ENCODE measurements at regions not wholly inside any gene's neighbourhood (a gene's known extent, or its start where the extent isn't known, plus 50 kb on each side); places are given as distances from the start of the nearest gene placed in this dataset.

DNA sequence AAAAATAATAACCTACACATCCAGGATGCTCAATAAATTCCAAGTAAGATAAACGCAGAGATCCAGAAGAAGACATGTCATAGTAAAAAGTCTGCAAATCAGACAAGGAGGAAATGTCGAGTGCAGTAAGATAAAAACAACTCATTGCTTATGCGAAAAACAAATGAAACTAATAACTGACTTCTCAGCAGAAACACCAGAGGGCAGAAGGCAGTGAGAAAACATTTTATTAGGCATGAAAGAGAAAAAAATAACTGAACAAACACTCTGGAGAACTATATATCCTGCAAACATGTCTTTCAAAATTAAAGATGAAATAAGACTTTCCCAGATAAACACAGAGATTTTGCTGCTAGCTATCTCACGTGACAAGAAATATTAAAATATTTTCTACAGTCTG, 201.3 kb upstream of the CTSO start:
- Histone ChIP-seq H4K20me1 (ENCODE audit: insufficient read depth, low read length) (no peaks in the 10 kb centered on the region), H3K27ac (ENCODE audit: low read depth, low read length, poor library complexity, severe bottlenecking) (no peak overlapping the region), H3K36me3 (ENCODE audit: insufficient read depth, low read length) (no peaks in the 10 kb centered on the region), H3K4me2 (ENCODE audit: low read length) (no peak overlapping the region), H3K4me1 (ENCODE audit: insufficient read depth, low read length, poor library complexity, severe bottlenecking) (no peaks in the 10 kb centered on the region), H2AFZ (ENCODE audit: low read length) (no peak overlapping the region), H3K9me2 (ENCODE audit: insufficient read depth, low read length) (no peaks in the 10 kb centered on the region), H3K4me3 (ENCODE audit: low read depth, low read length, poor library complexity, severe bottlenecking) (no peak overlapping the region), H3K79me2 (ENCODE audit: insufficient read depth, low read depth, low read length) (no peaks in the 10 kb centered on the region), H3K9me3 (ENCODE audit: low read length) (no peaks in the 10 kb centered on the region)
- no peak for TF ChIP-seq EZH2phosphoT487 (IDR thresholded peaks at IDR 0.05; ENCODE audit: borderline replicate concordance, low read depth, low read length)
- TF ChIP-seq CTCF (conservative IDR thresholded peaks at IDR 0.05; ENCODE audit: low read length) = no peak
- CTCF ChIA-PET (ENCODE audit: unreplicated experiment) = no interaction called here
- DNase-seq (ENCODE audit: low spot score) = no peak
- no TSS peak for BruUV-seq (replicated peaks)
- POLR2A ChIA-PET = no interaction called here
- intact Hi-C loops (cut with micrococcal nuclease; ENCODE audit: unreplicated experiment) = no loop called here

DNA sequence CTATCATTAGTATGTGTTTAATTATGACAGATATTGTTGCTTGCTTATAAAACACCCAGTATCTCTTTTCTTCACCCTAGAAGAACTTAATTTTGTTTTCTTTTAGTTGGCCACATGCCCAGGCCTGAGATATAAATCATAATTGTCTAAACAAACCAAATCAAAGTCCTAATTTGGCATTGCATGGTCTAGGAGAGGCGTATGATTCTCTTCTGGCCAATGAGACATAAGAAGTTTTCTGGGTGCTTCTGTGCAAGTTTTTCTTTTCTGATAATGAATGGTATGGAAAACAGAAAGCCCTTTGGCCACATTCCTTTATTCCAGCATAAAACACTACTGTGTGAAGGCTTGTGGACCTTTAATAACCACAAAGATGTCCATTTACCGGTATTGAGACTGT, 192.9 kb upstream of the CTSO start:
- H3K4me1 ChIP-seq (ENCODE audit: insufficient read depth, low read length, poor library complexity, severe bottlenecking) = no peaks in the 10 kb centered on the region
- H3K36me3 ChIP-seq (ENCODE audit: insufficient read depth, low read length) = no peaks in the 10 kb centered on the region
- no peak overlapping the region for H3K4me2 ChIP-seq (ENCODE audit: low read length)
- DNase-seq (ENCODE audit: low spot score) = no peak
- intact Hi-C loops (cut with micrococcal nuclease; ENCODE audit: unreplicated experiment) = no loop called here
- no peaks in the 10 kb centered on the region for H3K9me2 ChIP-seq (ENCODE audit: insufficient read depth, low read length)
- H3K4me3 ChIP-seq (ENCODE audit: low read depth, low read length, poor library complexity, severe bottlenecking) = no peak overlapping the region
- no TSS peak for BruUV-seq (replicated peaks)
- ChIA-PET POLR2A (interaction anchor here (0.9 kb wide), 1 partner anchor 24 kb away, joined by 3 read pairs; no protein-coding TSS in a partner anchor), CTCF (ENCODE audit: unreplicated experiment) (no interaction called here)
- H3K27ac ChIP-seq (ENCODE audit: low read depth, low read length, poor library complexity, severe bottlenecking) = no peak overlapping the region
- no peaks in the 10 kb centered on the region for H4K20me1 ChIP-seq (ENCODE audit: insufficient read depth, low read length)
- H2AFZ ChIP-seq (ENCODE audit: low read length) = no peak overlapping the region
- H3K9me3 ChIP-seq (ENCODE audit: low read length) = no peaks in the 10 kb centered on the region
- TF ChIP-seq EZH2phosphoT487 (IDR thresholded peaks at IDR 0.05; ENCODE audit: borderline replicate concordance, low read depth, low read length) (no peak), CTCF (conservative IDR thresholded peaks at IDR 0.05; ENCODE audit: low read length) (no peak)
- H3K79me2 ChIP-seq (ENCODE audit: insufficient read depth, low read depth, low read length) = no peaks in the 10 kb centered on the region

DNA sequence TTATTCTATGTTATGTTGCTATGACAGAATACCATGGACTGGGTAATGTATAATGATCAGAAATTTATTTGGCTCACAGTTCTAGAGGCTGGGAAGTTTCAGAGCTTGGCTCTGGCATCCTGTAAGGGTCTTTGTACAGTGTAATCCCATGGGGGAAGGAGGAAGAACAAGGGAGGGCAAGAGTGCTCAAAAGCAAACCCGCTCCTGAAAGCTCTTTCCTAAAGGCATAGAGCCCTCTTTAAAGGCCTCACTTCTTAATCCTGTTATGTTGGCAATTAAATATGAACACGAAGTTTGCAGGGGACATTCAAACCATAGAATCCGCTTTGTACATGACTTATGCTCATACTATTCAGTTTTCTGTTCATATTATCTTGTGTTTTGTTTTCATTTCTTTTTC, 191.3 kb upstream of the CTSO start:
- Histone ChIP-seq H3K4me1 (ENCODE audit: insufficient read depth, low read length, poor library complexity, severe bottlenecking) (no peaks in the 10 kb centered on the region), H3K4me2 (ENCODE audit: low read length) (no peak overlapping the region), H3K4me3 (ENCODE audit: low read depth, low read length, poor library complexity, severe bottlenecking) (no peak overlapping the region), H3K9me2 (ENCODE audit: insufficient read depth, low read length) (no peaks in the 10 kb centered on the region), H4K20me1 (ENCODE audit: insufficient read depth, low read length) (no peaks in the 10 kb centered on the region), H3K36me3 (ENCODE audit: insufficient read depth, low read length) (no peaks in the 10 kb centered on the region), H3K79me2 (ENCODE audit: insufficient read depth, low read depth, low read length) (no peaks in the 10 kb centered on the region), H3K27ac (ENCODE audit: low read depth, low read length, poor library complexity, severe bottlenecking) (no peak overlapping the region), H3K9me3 (ENCODE audit: low read length) (no peaks in the 10 kb centered on the region), H2AFZ (ENCODE audit: low read length) (no peak overlapping the region)
- ChIA-PET CTCF (ENCODE audit: unreplicated experiment) (no interaction called here), POLR2A (no interaction called here)
- no peak for DNase-seq (ENCODE audit: low spot score)
- intact Hi-C loops (cut with micrococcal nuclease; ENCODE audit: unreplicated experiment) = no loop called here
- TF ChIP-seq CTCF (conservative IDR thresholded peaks at IDR 0.05; ENCODE audit: low read length) (no peak), EZH2phosphoT487 (IDR thresholded peaks at IDR 0.05; ENCODE audit: borderline replicate concordance, low read depth, low read length) (no peak)
- BruUV-seq (replicated peaks) = no TSS peak

All from OCI-LY7 (cell line).